ENCODE measurements at regions not wholly inside any gene's neighbourhood (a gene's known extent, or its start where the extent isn't known, plus 50 kb on each side); places are given as distances from the start of the nearest gene placed in this dataset.

DNA sequence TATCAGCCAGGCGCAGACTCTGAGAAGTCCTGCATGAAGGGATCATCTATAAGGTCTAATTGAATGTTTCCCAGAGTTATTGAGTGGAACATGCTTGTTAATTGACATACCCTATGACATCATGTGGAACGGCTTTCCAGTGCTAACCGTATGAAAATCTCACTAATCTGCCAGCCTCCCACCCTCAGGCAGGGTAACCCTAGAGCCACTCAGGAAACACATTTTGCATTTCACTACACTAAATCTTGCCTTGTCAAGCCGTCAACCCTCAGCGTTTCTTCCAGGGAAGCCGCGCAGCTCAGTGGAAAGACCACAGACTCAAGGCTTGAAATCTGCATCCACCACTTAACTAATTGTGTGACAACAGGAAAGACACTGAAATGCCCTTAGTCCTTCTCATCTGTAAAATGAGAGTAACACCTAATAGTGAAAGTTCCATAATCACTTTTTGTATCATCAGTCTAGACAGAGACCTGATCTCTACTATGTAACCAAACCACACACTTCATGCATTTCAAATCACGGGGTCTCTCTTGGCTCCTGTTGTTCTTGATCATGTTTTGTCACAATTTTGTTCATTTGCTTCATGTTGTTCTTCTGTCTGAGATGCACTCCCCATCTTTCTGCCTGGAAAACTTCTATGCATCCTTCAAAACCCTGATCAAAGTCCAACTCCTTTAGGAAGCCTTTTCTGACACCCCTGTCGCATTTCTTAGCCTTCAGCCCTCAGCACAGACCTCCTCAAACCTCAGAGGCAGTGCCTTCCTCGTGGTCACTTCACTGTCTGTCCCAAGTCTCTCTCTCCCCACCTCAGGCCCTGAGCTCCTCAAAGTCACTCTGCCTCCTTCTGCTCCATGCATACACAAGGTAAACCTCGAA, 246.5 kb downstream of the TOMM20 start:
- Histone ChIP-seq H3K36me3 (ENCODE audit: control insufficient read depth in 2 of 2, extremely low read depth in 1 of 2, insufficient read depth in 2 of 2, low read length in 2 of 2) (no peaks in the 10 kb centered on the region), H3K4me2 (ENCODE audit: control insufficient read depth, extremely low read depth, insufficient read depth, low read depth, low read length) (no peak overlapping the region), H2AFZ (ENCODE audit: control insufficient read depth, low read length) (no peak overlapping the region), H3K27ac (ENCODE audit: control insufficient read depth, insufficient read depth, low read length) (no peak overlapping the region), H3K9ac (ENCODE audit: control insufficient read depth, extremely low read depth, insufficient read depth, low read length) (no peak overlapping the region), H4K20me1 (ENCODE audit: control insufficient read depth, extremely low read depth, insufficient read depth, low read length) (no peaks in the 10 kb centered on the region), H3K9me3 (ENCODE audit: control insufficient read depth, low read depth, low read length) (no peaks in the 10 kb centered on the region), H3K27me3 (ENCODE audit: control insufficient read depth, extremely low read depth, insufficient read depth, low read length) (no peaks in the 10 kb centered on the region), H3K79me2 (ENCODE audit: control insufficient read depth, insufficient read depth, low read length) (no peaks in the 10 kb centered on the region), H3K9me1 (ENCODE audit: control insufficient read depth, extremely low read depth, insufficient read depth, low read length) (no peaks in the 10 kb centered on the region), H3K4me1 (ENCODE audit: control insufficient read depth, extremely low read depth, insufficient read depth, low read length) (peaks cover 12% of the 10 kb centered on the region), H3K4me3 (ENCODE audit: control insufficient read depth in 2 of 3, extremely low read depth in 1 of 3, insufficient read depth in 2 of 3, low read depth in 1 of 3, low read length in 3 of 3) (no peak overlapping the region)
- dilution Hi-C loops (cut with MboI; ENCODE audit: extremely low pct_ligation_motif_present, low sequenced_read_pairs) = no loop called here
- DNase-seq (ENCODE audit: low read depth, low spot score) = no peak
- FAIRE-seq = no peak
- TF ChIP-seq, protein P1, sequence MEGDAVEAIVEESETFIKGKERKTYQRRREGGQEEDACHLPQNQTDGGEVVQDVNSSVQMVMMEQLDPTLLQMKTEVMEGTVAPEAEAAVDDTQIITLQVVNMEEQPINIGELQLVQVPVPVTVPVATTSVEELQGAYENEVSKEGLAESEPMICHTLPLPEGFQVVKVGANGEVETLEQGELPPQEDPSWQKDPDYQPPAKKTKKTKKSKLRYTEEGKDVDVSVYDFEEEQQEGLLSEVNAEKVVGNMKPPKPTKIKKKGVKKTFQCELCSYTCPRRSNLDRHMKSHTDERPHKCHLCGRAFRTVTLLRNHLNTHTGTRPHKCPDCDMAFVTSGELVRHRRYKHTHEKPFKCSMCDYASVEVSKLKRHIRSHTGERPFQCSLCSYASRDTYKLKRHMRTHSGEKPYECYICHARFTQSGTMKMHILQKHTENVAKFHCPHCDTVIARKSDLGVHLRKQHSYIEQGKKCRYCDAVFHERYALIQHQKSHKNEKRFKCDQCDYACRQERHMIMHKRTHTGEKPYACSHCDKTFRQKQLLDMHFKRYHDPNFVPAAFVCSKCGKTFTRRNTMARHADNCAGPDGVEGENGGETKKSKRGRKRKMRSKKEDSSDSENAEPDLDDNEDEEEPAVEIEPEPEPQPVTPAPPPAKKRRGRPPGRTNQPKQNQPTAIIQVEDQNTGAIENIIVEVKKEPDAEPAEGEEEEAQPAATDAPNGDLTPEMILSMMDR (optimal IDR thresholded peaks at IDR 0.05 in 1 of 3, IDR thresholded peaks at IDR 0.05 in 1 of 3, conservative IDR thresholded peaks at IDR 0.05 in 1 of 3; ENCODE audit: extremely low read depth in 1 of 3, insufficient read depth in 2 of 3, low read length in 3 of 3) = no peak
- no peak for TF ChIP-seq EZH2 (IDR thresholded peaks at IDR 0.05; ENCODE audit: low read length)

DNA sequence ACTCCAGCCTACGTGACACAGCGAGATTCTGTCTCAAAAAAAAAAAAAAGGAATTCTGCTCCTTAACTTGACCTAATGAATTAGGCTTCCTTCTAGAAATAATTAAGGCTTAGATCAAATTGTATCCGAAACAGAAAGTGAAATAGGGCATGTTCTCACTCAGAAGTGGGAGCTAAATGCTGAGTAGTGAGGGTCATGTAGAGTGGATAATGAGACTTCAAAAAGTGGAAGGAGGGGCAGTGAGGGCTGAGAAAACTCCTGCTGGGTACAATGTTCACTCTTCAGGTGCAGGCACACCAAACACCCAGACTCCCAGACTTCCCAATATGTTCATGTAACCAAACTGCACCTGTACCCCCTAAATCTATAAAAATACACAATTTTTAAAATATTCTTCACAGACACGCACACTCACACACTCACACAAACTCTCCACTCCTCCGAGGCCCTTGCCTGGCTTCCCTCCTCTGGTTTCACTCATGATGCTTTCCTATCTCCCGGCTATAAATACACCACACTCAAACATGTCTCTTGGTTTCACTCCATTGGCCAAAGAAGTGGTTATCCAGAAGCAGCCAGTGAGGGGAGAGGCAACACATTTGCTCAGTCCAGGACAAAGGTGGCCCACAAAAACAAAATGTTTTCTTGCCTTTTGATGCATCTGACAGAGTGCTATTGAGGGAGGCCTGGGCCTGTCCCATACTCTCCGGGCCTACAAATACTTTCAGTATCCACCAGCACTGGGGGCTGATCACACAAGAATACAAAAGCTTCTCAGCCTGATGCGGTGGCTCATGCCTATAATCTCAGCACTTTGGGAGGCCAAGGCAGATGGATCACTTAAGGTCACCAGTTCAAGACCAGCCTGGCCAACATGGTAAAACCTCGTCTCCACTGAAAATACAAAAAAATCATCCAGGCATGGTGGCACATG, 249.2 kb downstream of the TOMM20 start:
- no peak overlapping the region for H3K27ac ChIP-seq (ENCODE audit: control insufficient read depth, insufficient read depth, low read length)
- no peaks in the 10 kb centered on the region for H3K79me2 ChIP-seq (ENCODE audit: control insufficient read depth, insufficient read depth, low read length)
- H3K9ac ChIP-seq (ENCODE audit: control insufficient read depth, extremely low read depth, insufficient read depth, low read length) = no peak overlapping the region
- no peak for TF ChIP-seq EZH2 (IDR thresholded peaks at IDR 0.05; ENCODE audit: low read length)
- TF ChIP-seq, protein P1 (optimal IDR thresholded peaks at IDR 0.05 in 1 of 3, IDR thresholded peaks at IDR 0.05 in 1 of 3, conservative IDR thresholded peaks at IDR 0.05 in 1 of 3; ENCODE audit: extremely low read depth in 1 of 3, insufficient read depth in 2 of 3, low read length in 3 of 3) = no peak
- H3K36me3 ChIP-seq (ENCODE audit: control insufficient read depth in 2 of 2, extremely low read depth in 1 of 2, insufficient read depth in 2 of 2, low read length in 2 of 2) = no peaks in the 10 kb centered on the region
- peaks cover 9% of the 10 kb centered on the region for H3K4me1 ChIP-seq (ENCODE audit: control insufficient read depth, extremely low read depth, insufficient read depth, low read length)
- H3K4me2 ChIP-seq (ENCODE audit: control insufficient read depth, extremely low read depth, insufficient read depth, low read depth, low read length) = no peak overlapping the region
- no peaks in the 10 kb centered on the region for H4K20me1 ChIP-seq (ENCODE audit: control insufficient read depth, extremely low read depth, insufficient read depth, low read length)
- no peaks in the 10 kb centered on the region for H3K9me3 ChIP-seq (ENCODE audit: control insufficient read depth, low read depth, low read length)
- no peaks in the 10 kb centered on the region for H3K9me1 ChIP-seq (ENCODE audit: control insufficient read depth, extremely low read depth, insufficient read depth, low read length)
- dilution Hi-C loops (cut with MboI; ENCODE audit: extremely low pct_ligation_motif_present, low sequenced_read_pairs) = loop anchor here (10.0 kb wide), 1 partner anchor 195 kb away; no protein-coding TSS in a partner anchor
- H2AFZ ChIP-seq (ENCODE audit: control insufficient read depth, low read length) = no peak overlapping the region
- no peak overlapping the region for H3K4me3 ChIP-seq (ENCODE audit: control insufficient read depth in 2 of 3, extremely low read depth in 1 of 3, insufficient read depth in 2 of 3, low read depth in 1 of 3, low read length in 3 of 3)
- no peaks in the 10 kb centered on the region for H3K27me3 ChIP-seq (ENCODE audit: control insufficient read depth, extremely low read depth, insufficient read depth, low read length)
- DNase-seq (ENCODE audit: low read depth, low spot score) (no peak), FAIRE-seq (no peak)
